GM12892 (cell line): ENCODE measurements at regions not wholly inside any gene's neighbourhood (a gene's known extent, or its start where the extent isn't known, plus 50 kb on each side); places are given as distances from the start of the nearest gene placed in this dataset.

ENCODE experiments used
- POLR2A ChIP-seq: IDR thresholded peaks from 2 replicates; pipeline ENCODE4 v1.6.1; 2011; ENCODE audit warnings: low read depth, low read length, control low read depth
- POLR2AphosphoS5 ChIP-seq: IDR thresholded peaks from 2 replicates; pipeline ENCODE4 v1.6.1; 2011; ENCODE audit warnings: low read depth, low read length, control low read depth

- TF ChIP-seq POLR2A = no peak
- no peak for TF ChIP-seq POLR2AphosphoS5
These were observed 192.0 kb downstream of the SHANK2 start for GRCh38 chr11:71060391-71060791.
